HG02642 (cell line): ENCODE measurements at regions not wholly inside any gene's neighbourhood (a gene's known extent, or its start where the extent isn't known, plus 50 kb on each side); places are given as distances from the start of the nearest gene placed in this dataset.

Experiments used
- ATAC-seq: cut with Tn5 transposase; IDR thresholded peaks from one replicate; pipeline ENCODE4 v1.9.1; 2021; ENCODE audit warnings: mild to moderate bottlenecking; ENCODE audit not compliant: unreplicated experiment, poor library complexity

GRCh38 chr2:128560718-128561117 lies 242.1 kb upstream of the HS6ST1 start:
- ATAC-seq: no peak

DNA sequence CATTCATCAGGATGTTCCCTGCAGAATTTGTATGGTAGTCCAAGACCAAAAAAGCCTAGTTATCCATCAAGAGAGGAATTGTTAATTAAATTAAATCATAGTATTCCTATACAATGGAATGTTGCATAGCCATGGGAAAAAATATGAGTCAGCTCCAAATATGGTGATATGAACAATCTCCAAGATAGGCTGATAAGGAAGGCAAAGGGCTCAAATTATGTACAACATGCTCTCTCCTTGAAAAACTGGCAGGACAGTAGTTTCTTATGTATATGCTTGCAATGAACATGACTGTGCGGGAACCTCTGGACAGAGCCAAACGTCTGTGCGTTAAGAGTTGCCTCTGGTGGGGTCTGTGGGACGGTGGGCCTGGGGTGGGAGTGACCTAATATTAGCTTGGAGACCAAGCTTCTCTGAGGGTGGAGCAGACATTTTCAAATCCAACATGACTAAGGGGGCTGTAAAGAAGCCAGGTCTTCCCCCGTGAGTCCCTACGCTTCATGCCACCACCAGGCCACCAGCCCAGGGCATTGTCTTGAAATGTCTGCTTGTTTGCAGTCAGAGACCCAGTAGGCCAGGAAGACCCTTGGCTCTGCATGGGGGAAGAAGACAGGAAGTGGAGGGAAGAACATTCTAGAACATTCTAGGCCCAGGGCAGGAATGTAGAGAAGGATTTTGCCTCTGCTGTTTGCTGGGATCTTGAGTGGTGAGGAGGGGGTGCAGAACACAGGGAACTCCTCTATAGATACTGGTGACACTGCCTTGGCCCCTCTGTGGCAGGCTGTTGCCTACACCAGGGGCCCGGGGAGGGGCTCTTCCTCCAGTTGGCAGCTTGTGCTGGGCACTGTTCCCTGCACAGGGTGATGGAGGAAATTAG lies 244.0 kb upstream of the HS6ST1 start:
- ATAC-seq: no peak

DNA sequence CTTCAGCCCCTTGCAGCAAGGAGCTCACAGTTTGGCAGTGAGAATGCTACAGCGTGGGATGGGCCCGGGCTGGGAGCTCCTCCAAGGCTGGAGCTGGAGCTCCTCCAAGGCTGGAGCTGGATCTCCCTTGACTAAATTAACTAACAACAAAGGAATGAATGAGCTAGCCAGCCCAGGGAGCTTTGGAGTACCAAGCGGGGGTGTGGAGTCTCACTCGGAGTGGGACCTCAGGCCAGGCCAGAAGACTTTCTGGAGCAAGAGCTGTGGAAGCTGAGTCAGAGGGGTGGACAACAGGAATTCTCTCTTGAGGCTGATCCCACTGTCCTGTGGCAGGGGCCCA lies 244.7 kb upstream of the HS6ST1 start:
- ATAC-seq: no peak

DNA sequence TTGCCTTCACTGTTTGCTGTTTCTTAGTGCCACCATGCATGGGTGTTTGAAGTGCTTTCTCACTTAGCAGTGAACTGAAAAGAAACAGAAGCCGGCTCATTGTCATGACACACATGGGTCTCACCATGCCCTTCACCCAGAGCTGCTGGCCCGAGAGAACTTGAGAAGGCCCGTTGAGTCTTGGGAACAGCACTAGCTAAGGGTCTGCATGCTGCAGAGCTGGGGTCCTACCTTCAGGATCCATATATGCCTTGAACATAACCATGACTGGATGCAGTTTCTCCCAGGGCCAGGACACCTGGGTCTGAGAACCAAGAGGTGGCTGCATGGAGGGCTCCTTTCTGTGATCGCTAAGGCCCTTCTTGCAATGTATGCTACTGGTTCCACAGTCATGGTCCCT lies 245.5 kb upstream of the HS6ST1 start:
- no peak for ATAC-seq

- ATAC-seq: no peak
Measured at GRCh38 chr2:128564551-128564950, 245.9 kb upstream of the HS6ST1 start.

DNA sequence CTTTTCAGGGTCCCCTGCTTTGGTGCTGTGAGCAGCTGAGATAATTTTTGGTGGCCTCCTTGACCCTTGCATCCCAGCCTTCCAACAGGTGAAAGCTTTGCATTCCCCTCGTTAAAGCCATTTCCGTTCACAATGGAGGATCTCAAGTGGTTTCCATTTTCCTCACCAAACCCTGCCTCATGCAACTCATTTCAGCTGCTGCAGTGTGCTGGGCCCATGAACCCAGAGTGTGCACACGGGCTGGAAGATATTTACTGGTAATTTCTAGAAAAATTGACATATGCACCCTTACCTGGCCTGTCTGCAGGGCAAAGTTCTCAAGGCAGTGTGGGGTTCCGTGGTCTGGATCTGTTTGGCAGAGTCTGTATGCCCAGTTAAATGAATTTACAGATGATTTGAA lies 246.8 kb upstream of the HS6ST1 start:
- no peak for ATAC-seq

GRCh38 chr2:128566671-128567070 lies 248.0 kb upstream of the HS6ST1 start:
- ATAC-seq: no peak

DNA sequence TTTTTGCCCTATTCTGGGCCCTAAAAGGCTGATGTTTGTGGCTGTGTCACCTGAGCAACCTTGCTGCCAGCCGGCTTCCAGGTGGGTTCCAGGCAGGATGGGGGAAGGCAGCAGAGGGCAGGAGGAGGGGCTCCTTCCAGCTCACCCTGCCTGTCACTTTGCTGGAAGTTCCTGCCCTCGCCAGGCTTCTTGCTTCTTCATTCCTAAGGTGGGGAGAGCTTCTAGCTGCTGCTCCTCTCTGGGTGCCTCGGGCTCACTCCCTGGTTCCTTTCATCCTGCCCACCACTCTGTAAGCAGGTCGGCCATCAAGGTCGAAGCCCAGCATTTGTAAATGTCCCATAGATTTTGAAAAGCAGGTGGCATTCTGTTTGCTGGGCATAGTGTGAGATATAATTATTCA lies 249.4 kb upstream of the HS6ST1 start:
- no peak for ATAC-seq

GRCh38 chr2:128573116-128573515 lies 254.4 kb upstream of the HS6ST1 start:
- no peak for ATAC-seq

DNA sequence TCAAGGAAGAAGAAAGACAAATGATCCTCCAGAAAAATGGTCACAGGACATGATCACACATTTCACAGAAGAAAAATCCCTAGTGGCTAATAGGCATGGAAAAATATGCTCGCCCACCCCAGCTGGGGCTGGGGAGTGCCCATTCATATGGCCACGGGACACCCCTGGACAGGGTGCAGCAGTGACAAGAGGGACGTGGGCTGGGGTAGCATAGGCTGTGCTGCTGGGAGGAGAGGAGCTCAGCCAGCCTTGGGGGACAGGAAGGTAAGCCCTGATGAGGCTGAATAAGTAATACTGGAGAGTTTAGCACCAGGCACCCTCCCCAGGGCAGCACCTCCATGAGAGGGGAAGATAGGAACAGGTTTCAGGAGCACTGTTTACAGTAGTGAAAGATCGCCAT lies 254.9 kb upstream of the HS6ST1 start:
- ATAC-seq: no peak

DNA sequence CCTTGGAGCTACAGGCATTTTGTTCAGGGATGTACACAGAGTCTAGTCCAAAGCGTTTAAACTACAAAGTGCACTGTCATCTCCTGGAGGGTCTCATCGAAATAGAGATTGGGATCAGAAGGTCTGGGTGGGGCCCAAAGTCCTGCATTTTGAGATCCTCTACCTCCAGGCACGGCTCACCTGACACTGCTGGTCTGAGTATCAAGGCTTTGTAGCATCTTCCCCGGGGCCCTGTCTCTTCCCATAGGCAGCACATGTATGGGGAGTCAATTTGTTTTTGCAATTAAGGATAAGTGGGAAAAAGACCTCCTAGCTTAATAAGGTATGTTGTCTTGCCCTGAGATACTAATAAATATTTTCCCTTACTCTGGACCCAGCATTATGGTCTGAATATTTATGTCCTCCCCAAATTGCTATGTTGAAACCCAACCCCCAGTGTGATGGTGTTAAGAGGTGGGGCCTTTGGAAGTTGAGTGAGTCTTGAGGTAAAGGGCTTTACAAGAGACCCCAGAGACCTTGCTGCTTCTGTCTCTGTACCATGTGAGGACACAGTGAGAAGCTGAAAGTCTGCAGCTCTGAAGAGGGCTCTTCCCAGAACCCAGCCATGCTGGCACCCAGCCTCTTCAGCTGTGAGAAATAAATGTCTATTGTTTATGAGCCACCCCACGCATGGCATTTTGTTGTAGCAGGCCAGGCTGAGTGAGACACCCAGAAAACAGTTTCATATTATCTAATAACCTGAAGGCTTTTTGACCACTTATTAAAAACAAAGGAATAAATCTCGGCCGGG lies 258.7 kb upstream of the HS6ST1 start:
- ATAC-seq: no peak

DNA sequence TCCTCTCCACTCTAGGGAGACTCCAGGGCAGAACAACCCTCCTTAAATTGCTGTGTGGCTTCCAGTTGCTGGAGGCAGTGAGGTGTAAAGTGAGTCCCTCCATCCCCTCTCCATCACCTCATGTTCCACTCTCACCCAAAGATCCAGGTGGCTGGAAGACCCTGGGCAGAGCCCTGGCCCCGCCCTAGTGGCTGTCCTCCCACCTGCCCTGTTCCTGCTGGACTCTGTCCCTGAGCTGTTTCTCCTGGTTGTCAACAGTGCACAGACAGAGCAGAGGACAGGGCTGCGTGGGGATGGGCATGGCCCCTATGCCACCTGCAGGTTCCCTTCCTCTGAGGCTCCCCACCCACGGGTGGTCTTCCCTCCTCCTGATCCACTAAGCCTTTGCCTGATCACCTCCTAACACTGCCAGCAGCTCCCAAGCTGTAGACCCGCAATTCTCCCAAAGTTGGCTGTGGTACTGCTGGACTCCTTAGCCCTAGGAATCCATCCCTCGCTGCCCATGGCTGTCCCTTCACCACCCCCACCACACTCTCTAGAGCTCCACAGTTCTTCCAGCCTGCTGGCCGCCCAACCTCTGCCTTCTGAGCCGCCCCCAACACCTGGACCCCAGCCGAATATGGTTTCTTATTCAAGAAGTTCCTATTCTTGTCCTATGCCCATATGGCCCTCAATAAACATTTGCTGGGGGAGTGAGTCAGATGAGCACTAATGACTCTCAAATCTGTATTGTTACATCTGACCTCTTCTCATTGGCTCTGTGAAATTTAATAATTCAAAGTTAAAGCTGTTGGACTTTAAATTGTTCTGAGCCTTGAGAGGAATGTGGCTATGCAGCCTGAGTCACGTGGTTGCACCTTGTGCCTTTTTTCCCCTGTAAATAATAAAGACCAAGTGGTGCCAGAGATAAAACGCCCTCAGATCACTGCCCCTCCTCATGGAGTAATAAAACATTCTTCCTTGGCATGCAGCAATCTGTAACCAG lies 260.0 kb upstream of the HS6ST1 start:
- no peak for ATAC-seq

GRCh38 chr2:128579825-128580224 lies 261.2 kb upstream of the HS6ST1 start:
- no peak for ATAC-seq

- ATAC-seq: no peak
Measured at GRCh38 chr2:128580988-128581848, 262.6 kb upstream of the HS6ST1 start.

GRCh38 chr2:128581849-128582244 lies 263.2 kb upstream of the HS6ST1 start:
- no peak for ATAC-seq

DNA sequence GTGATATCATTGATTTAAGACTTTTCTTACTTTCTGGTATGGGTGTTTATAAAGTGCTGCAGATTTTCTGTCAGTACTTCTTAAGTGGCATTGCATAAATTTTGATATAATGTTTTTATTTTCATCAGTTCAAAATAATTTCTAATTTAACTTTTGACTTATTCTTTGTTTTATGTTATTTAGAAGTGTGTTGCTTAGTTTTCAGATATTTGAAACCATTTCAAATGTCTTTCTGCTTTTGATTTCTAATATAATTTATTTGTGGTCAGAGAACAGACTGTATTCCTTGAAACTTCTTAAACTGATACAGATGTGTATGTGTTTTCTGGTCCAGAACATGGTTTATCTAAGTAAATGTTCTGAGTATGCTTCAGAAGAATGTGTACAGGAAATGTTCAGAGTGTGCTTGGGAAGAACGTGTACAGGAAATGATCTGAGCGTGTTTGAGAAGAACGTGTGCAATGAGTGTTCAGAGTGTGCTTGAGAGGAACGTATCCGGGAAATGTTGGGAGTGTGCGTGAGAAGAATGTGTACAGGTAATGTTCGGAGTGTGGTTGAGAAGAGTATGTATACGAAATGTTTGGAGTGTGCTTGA lies 265.7 kb upstream of the HS6ST1 start:
- ATAC-seq: no peak

DNA sequence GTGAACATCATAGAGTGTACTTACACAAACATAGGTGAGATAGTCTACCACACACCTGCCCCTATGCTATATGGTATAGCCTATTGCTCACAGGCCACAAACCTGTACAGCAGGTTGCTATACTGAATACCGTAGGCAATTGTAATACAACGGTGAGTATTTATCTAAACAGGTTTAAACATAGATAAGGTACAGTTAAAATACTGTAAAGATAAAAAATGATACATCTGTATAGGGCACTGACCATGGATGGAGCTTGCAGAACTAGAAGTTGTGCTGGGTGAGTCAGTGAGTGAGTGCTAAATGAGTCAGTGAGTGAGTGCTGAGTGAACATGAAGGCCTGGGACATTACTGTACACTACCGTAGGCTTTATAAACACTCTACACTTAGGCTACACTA lies 267.0 kb upstream of the HS6ST1 start:
- ATAC-seq: no peak

DNA sequence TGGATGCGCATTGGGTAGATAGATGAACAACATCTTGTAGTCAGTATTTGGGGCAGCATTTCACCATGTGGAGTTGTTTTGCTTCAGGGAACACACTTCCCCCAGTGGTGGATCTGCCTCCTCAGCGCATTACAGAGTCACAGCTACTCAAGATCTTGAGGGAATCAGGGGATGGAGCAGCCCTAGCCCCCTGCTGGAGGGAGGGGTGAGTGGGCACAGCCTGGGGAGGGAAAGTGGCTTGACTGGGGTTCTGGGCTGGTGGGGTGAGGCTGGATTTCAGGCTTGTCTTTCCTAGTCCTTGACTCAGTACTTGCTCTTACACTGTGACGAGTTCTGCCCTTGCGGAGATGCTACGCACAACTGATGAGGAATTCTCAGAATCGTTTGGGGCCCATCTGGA lies 271.0 kb upstream of the HS6ST1 start:
- ATAC-seq: no peak

GRCh38 chr2:128590309-128591021 lies 271.8 kb upstream of the HS6ST1 start:
- ATAC-seq: no peak
